ENCODE measurements at regions not wholly inside any gene's neighbourhood (a gene's known extent, or its start where the extent isn't known, plus 50 kb on each side); places are given as distances from the start of the nearest gene placed in this dataset.

DNA sequence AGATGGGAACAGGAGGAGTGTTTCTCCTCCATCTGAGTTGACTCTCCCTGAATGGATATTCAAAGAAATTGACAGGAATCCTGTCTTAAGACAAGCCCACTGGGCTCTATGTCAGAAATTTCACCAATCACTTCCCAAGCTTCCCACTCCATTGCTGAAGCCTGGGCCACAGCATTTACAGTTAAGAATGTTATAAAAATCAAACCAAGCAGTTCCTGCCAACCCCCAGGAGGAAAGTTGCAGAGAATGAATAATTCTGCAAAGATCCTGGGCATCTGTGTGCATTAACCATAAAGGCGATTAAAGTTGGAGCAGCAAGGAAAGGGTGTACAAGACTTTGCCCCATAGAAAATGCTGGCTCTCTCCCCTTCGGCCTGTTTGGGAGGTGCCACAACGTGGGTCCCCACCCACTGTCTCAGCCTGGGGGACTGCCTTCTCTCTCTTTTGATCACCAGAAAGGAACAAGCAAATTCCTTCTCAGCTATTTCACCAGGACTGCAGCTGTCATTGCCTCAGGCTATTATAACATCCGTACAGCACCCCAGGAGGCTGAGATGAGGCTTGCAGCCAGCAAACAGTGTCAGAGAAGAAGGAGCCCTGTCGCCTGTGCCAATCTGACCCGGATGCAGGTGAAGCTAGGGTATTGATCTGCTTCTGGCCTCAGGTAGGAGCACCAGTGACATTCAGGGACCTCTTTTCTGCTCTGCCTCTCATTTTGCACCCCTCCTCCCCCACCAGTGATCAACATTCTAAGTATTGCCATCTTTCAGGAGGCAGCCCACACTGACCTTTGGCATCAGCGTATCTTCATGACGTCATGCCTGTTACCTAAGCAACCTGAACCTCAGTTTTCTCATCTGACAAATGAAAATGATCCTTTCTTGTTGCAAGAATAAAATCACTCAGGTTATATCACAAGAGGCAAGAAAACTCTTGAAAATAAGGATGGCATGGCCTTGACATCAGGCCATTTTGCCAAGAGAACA, 219.0 kb downstream of the SH3BP4 start:
- no peak for DNase-seq

GRCh38 chr2:235171550-235172031, 219.8 kb downstream of the SH3BP4 start:
- DNase-seq: no peak

- DNase-seq: no peak
Observed at GRCh38 chr2:235180642-235181041, 228.8 kb downstream of the SH3BP4 start.

DNA sequence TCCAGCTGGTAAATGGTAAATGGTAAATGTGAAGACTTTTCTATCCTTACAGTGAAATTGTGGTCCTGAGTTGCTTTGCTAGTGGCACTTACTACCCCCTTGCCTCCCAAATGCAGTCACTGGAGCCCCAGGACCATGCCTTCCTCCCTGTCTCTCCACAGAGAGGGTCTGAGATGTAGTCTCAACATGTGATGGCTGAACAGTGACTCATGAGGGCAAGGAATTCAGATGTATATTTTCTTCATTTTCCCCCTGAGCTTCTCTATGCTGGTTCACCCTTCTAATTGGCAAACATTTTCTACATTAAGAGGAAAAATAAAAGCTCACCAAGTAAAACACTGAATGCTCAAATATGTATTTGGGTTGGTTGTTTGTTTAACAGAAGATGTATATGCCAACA, 232.0 kb downstream of the SH3BP4 start:
- no peak for DNase-seq

GRCh38 chr2:235187806-235188205, 236.0 kb downstream of the SH3BP4 start:
- no peak for DNase-seq

- no peak for DNase-seq
Observed at GRCh38 chr2:235191486-235191885, 239.7 kb downstream of the SH3BP4 start.

DNA sequence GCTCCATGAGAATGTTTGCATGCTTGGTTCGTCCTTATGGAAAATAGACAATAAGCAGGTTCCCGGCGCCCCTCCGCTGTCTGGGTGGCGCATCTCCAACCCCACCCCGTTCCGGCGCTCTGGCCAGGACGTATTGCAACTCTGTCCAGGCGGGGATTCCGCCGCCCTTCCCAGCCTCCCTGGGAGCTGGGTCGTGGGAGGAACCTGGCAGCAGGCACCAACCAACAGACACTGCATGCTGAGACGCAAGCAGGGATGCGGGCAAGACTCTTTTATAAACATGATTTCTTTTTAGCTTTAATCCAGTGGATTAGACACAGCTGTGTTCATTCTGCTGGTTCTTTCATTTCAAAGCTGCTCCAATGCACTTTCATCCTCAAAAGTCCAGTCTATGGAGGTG, 240.2 kb downstream of the SH3BP4 start:
- DNase-seq: no peak

DNA sequence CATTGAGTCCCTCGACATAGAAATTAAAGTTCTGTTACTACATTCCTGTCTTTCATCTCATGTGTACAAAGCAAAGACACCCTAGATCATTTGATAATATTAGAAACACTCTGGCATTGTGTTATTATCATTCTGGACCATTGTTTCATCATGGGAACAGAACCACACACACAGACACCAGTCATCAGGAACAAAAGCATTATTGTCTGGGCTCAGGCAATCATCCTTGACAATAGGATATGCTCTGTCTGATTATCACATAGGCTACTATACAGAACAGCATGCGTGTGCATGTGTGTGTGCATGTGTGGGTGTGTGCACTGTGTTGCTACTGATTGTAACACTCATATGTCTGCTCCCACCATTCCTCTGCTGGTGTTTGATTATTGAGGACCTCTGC, 242.5 kb downstream of the SH3BP4 start:
- DNase-seq: no peak

- no peak for DNase-seq
Observed at GRCh38 chr2:235194836-235195235, 243.0 kb downstream of the SH3BP4 start.

GRCh38 chr2:235195921-235196320, 244.1 kb downstream of the SH3BP4 start:
- DNase-seq: no peak

DNA sequence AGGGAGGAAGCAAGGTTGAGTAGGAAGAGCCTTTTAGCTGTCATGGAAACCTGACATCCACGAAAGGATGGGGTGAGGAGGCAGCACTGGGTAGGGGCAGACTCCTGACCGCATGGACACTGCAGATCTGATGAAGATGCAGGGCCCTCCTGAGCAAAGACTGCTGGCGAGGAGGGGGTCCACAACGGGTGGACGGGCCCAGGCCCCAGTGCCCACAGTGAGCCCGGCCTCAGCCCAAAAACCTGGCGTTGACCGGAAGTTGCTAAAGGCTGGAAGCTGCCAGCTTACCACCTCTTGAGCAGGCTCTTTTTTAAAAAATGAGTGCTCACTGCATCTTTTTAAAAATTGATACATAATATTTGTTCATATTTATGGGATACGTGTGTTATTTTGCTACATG, 247.3 kb downstream of the SH3BP4 start:
- DNase-seq: no peak

DNA sequence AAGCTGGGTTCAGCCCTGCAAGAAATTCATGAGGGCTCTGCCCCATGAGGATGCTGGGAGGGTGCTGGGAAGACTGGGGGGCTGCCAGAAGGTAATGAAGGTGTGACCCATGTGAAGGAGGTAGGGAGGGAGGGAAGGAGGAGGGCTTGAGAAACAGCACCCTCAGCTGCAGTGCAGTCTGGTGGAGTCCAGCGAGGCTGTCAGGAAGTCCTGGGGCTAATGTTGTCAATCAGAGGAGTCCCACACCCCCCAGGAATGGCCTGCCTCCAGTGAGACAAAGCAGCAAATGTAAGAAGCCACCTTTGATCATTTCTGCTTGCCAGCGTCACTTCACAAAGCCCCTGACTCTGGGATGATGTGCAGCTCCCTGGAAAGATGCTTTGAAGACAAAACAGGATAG, 248.4 kb downstream of the SH3BP4 start:
- DNase-seq: no peak

DNA sequence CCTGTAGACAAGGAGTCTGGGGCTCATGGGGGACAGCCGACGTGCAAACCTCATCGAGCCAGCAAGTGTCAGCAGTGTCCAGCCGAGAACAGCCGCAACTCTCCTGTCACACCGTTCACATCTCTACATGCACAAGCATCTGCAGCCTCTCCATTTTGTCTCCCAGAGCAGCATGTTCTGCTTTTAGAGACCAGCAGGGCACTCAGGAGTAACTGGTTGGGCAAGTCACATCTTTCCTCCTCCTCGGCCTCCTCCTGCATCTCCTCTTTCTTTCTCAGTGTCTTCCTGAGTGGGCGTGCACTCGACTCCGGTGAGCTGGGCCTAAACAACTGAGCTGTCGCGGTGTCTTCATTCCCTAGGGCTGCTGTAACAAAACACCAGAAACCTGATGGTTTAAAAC, 249.9 kb downstream of the SH3BP4 start:
- DNase-seq: no peak

- DNase-seq: no peak
Observed at GRCh38 chr2:235204948-235205347, 253.1 kb downstream of the SH3BP4 start.

DNA sequence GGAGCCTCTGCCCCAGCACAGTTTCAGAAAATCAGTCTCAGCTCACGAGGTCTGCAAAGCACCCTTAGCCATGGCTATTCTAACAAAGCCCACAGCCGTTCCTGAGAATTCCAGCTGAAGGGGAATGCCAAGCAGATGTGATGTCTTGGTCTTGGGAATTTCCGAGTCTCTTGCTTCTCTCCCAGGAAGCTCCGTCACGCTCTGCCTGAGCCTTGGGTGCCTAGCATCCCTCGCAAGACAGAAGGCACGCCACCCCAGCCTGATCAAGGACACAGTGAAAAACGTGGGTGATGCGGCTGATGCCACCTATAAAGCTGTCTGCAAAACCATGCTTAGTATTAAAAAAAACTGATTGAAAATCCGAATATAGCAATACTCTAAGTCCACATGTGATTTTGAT, 254.6 kb downstream of the SH3BP4 start:
- DNase-seq: no peak

GRCh38 chr2:235206980-235207579, 255.3 kb downstream of the SH3BP4 start:
- no peak for DNase-seq

GRCh38 chr2:235211056-235211455, 259.2 kb downstream of the SH3BP4 start:
- no peak for DNase-seq

DNA sequence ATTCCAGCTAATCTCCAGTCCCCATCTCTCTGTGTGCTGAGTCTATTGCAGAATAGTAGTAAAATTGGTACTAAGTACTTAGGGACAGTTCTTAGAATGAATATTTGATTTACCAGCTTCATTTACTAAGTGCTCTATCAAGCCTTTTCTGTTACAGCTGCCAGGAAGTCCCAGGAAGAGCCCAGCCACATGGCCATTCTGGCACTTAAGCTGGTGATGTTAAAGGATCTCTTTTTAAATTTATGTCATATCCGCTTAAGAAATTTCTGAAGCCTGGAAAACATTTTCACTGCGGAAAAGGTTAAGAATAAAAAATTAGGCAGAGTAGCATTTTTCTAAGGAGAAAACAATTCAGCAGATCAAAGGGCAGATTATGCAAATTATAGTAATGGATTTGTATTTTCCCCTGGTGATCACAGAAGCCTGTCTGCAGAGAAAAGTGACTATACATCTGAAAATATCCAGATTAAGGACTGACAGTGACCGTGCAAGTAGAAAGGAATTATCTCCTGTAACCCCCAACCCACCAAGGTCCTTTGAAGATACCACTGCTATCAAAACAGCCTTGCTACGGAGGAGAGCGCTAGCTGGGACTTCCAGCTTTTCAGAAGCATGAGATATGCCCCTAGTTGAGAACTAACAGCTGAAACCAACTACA, 260.8 kb downstream of the SH3BP4 start:
- no peak for DNase-seq

DNA sequence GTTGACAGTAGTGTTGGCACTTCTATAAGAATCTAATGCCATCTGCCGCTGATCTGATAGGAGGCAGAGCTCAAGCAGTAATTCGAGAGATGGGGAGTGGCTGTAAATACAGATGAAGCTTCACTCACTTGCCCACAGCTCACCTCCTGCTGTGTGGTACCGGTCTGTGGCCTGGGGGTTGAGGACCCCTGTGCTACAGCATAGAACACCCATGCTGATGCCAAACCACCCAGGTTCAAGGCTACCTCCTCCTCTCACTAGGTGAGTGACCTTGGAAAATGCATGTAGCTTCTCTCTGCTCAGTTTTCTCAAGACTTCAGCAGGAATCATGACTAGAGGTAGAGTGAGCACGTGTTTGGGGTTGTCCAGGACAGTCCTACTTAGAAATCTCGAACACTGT, 263.4 kb downstream of the SH3BP4 start:
- no peak for DNase-seq

DNA sequence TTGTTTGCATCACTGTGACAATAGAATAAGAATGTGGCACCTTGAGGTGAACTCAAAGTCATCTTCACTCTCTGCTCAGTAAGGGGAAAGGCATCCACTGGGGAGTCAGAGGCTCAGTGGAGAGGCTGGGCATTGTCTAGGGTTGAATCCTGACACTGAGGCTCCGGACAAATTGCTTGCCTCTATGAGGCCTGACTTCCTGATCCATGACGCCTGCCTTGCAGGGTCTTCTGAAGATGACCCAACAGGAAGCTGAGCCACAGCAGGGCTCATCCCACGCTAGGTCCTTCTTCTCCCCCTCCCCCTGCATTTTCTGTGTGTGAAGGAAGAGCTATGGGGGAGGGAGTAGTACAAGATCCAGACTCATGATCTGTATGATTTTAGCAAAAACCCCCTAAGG, 265.1 kb downstream of the SH3BP4 start:
- no peak for DNase-seq

GRCh38 chr2:235217846-235218245, 266.0 kb downstream of the SH3BP4 start:
- no peak for DNase-seq

GRCh38 chr2:235218486-235218907, 266.7 kb downstream of the SH3BP4 start:
- DNase-seq: no peak

DNA sequence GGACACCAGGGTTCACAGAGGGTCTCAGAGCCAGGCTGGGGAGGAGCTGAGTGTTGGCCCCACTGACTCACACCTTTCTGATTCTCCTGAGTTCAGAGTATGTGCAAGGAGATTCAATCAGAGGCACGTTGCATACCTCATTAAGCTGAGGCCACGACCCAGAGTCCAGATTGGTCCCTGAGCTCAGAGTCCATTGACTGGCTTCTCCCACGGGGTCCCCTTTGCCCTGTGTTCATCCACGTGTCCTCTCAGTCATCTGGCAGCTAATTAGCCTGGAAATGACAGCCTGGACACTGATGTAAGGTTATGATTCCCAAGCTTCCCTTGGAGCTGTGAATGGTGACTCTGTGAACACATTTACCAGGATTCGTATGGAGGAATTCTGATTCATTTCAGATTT, 267.2 kb downstream of the SH3BP4 start:
- no peak for DNase-seq

DNA sequence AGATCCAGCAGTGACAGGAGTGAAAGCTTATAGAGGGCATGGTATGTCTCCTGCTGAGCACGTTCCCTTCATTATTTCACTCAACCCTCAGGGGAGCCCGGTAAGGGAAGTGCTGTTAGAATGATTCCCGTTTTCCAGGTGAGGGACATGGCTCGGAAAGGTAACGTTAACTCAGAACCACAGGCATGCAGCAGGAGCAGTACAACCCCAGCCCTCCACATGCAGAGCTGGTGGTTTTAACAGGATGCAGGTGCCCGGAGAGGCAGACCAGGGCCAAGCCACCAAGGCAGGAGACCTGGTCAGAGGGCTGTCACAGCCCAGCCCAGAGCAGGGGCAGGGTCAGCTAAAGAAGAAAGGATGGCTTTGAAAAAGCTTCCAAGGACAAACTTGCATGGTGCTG, 268.5 kb downstream of the SH3BP4 start:
- no peak for DNase-seq

All from stimulated activated CD4-positive, alpha-beta T cell treated with anti-CD3 and anti-CD28 coated beads, Interleukin-12 subunit alpha, Interleukin-12 subunit beta, amount 100 ng/mL, for 4 hours (primary cell).